ENCODE measurements at regions not wholly inside any gene's neighbourhood (a gene's known extent, or its start where the extent isn't known, plus 50 kb on each side); places are given as distances from the start of the nearest gene placed in this dataset.

- ChIA-PET POLR2A (no interaction called here), CTCF (interaction anchor here (0.8 to 1.6 kb wide), 2 partner anchors 11 to 26 kb away, joined by 3 to 5 read pairs; no protein-coding TSS in a partner anchor)
- H3K36me3 Mint-ChIP-seq (ENCODE audit: low read depth), result no peaks in the 10 kb centered on the region
- no peaks in the 10 kb centered on the region for H3K27me3 Mint-ChIP-seq
- intact Hi-C loops (cut with micrococcal nuclease), result no loop called here
- no peak overlapping the region for H3K27ac Mint-ChIP-seq
- ATAC-seq (no peak), DNase-seq (no peak)
- TF ChIP-seq CTCF (IDR thresholded peaks at IDR 0.05), result no peak
- peaks cover 2% of the 10 kb centered on the region for H3K9me3 Mint-ChIP-seq
- no peaks in the 10 kb centered on the region for H3K4me1 Mint-ChIP-seq (ENCODE audit: low read depth)
- H3K4me3 Mint-ChIP-seq, result no peak overlapping the region
Measured at GRCh38 chr1:239886266-239886665, 205.4 kb upstream of the FMN2 start.

- DNase-seq, result no peak
- CTCF ChIA-PET, result interaction anchor here (1.4 kb wide), 1 partner anchor 9 kb away, joined by 6 read pairs; no protein-coding TSS in a partner anchor
- Mint-ChIP-seq H3K4me1 (ENCODE audit: low read depth) (no peaks in the 10 kb centered on the region), H3K27ac (no peak overlapping the region), H3K27me3 (no peaks in the 10 kb centered on the region), H3K4me3 (no peak overlapping the region), H3K9me3 (no peaks in the 10 kb centered on the region), H3K36me3 (ENCODE audit: low read depth) (no peaks in the 10 kb centered on the region)
- no peak for TF ChIP-seq CTCF (IDR thresholded peaks at IDR 0.05)
- POLR2A ChIA-PET, result no interaction called here
- ATAC-seq, result no peak
- intact Hi-C loops (cut with micrococcal nuclease), result no loop called here
Measured at GRCh38 chr1:239888639-239889038, 203.0 kb upstream of the FMN2 start.

GRCh38 chr1:239891621-239892358 lies 199.9 kb upstream of the FMN2 start:
- H3K27me3 Mint-ChIP-seq, result peaks cover 2% of the 10 kb centered on the region
- H3K4me1 Mint-ChIP-seq (ENCODE audit: low read depth), result peaks cover 4% of the 10 kb centered on the region
- no peak for ATAC-seq
- intact Hi-C loops (cut with micrococcal nuclease), result no loop called here
- no peaks in the 10 kb centered on the region for H3K9me3 Mint-ChIP-seq
- TF ChIP-seq CTCF (IDR thresholded peaks at IDR 0.05), result no peak
- H3K36me3 Mint-ChIP-seq (ENCODE audit: low read depth), result no peaks in the 10 kb centered on the region
- H3K4me3 Mint-ChIP-seq, result no peak overlapping the region
- ChIA-PET POLR2A (no interaction called here), CTCF (interaction anchor here (0.9 to 1.6 kb wide), 3 partner anchors 60 to 304 kb away, joined by 3 to 5 read pairs (median 3); no protein-coding TSS in a partner anchor)
- no peak overlapping the region for H3K27ac Mint-ChIP-seq
- DNase-seq, result no peak

- POLR2A ChIA-PET, result no interaction called here
- no peak for TF ChIP-seq CTCF (IDR thresholded peaks at IDR 0.05)
Measured at GRCh38 chr1:239892602-239893001, 199.1 kb upstream of the FMN2 start.

GRCh38 chr1:239893127-239893731 lies 198.5 kb upstream of the FMN2 start:
- no peak overlapping the region for H3K4me3 Mint-ChIP-seq
- CTCF ChIA-PET, result no interaction called here
- POLR2A ChIA-PET, result no interaction called here
- ATAC-seq (no peak), DNase-seq (no peak)
- peaks cover 2% of the 10 kb centered on the region for H3K27me3 Mint-ChIP-seq
- no peaks in the 10 kb centered on the region for H3K9me3 Mint-ChIP-seq
- TF ChIP-seq CTCF (IDR thresholded peaks at IDR 0.05), result no peak
- H3K4me1 Mint-ChIP-seq (ENCODE audit: low read depth), result peaks cover 4% of the 10 kb centered on the region
- no peaks in the 10 kb centered on the region for H3K36me3 Mint-ChIP-seq (ENCODE audit: low read depth)
- H3K27ac Mint-ChIP-seq, result no peak overlapping the region
- intact Hi-C loops (cut with micrococcal nuclease), result no loop called here

More at GRCh38 chr1:239892602-239893001, 199.1 kb upstream of the FMN2 start:
- H3K27me3 Mint-ChIP-seq, result peaks cover 2% of the 10 kb centered on the region
- intact Hi-C loops (cut with micrococcal nuclease), result no loop called here
- no peak for DNase-seq
- H3K36me3 Mint-ChIP-seq (ENCODE audit: low read depth), result no peaks in the 10 kb centered on the region
- no peaks in the 10 kb centered on the region for H3K9me3 Mint-ChIP-seq
- H3K4me1 Mint-ChIP-seq (ENCODE audit: low read depth), result peaks cover 4% of the 10 kb centered on the region
- CTCF ChIA-PET, result interaction anchor here (1.1 kb wide), 1 partner anchor 305 kb away, joined by 3 read pairs; no protein-coding TSS in a partner anchor
- H3K4me3 Mint-ChIP-seq, result no peak overlapping the region
- no peak for ATAC-seq
- H3K27ac Mint-ChIP-seq, result no peak overlapping the region

Data from activated CD8-positive, alpha-beta T cell treated with anti-CD3 and anti-CD28 coated beads for 36 hours (primary cell).